Endothelial cell of umbilical vein (primary cell): ENCODE measurements at regions not wholly inside any gene's neighbourhood (a gene's known extent, or its start where the extent isn't known, plus 50 kb on each side); places are given as distances from the start of the nearest gene placed in this dataset.

Source experiments
- BruUV-seq: library from RNA; stranded (reverse); fragments of 400-500 nt; replicated peaks from 2 replicates; lab custom pipeline; 2021; lab: Mats Ljungman, UMichigan
- CTCF ChIA-PET: fragments of 300-600, 350-600 bp; sonication (Branson Sonifier 250); formaldehyde crosslinking; loops from one replicate; lab custom pipeline; 2021; ENCODE audit warnings: antibody characterized with exemption, inconsistent platforms; lab: Charles Lee
- POLR2A ChIA-PET: fragments of 300-600, 350-600 bp; sonication (Branson Sonifier 250); formaldehyde crosslinking; loops from one replicate; lab custom pipeline; 2021; ENCODE audit warnings: antibody characterized with exemption, inconsistent platforms; lab: Charles Lee
- DNase-seq: peaks from one replicate; pipeline ENCODE4 v3.0.0-alpha.2; 2011; ENCODE audit warnings: low read depth, low spot score
- FAIRE-seq: peaks from 2 replicates; lab custom pipeline; 2011; peaks lifted over from hg19 to GRCh38; lab: Jason Lieb, UNC
- H2AFZ ChIP-seq: 2 replicates; pipeline ENCODE4 v1.6.0; 2012; ENCODE audit warnings: low read depth, low read length, control low read depth, inconsistent platforms
- H3K27ac ChIP-seq: 2 replicates; pipeline ENCODE4 v1.5.1; 2011; ENCODE audit warnings: low read depth, mild to moderate bottlenecking, control low read depth, low read length, moderate library complexity; ENCODE audit not compliant: insufficient read depth
- H3K27me3 ChIP-seq, 2 experiments: 2 replicates each; pipeline versions ENCODE4 v1.6.0 to v1.6.1; 2011; ENCODE audit warnings: low read length in 2 of 2, mixed read lengths in 1 of 2; ENCODE audit not compliant: control insufficient read depth in 2 of 2, insufficient read depth in 2 of 2
- H3K36me3 ChIP-seq, 2 experiments: 2 replicates in 1 of 2; 3 replicates in 1 of 2; pipeline ENCODE4 v1.5.1; 2011; ENCODE audit warnings: low read length in 2 of 2, mild to moderate bottlenecking in 1 of 2, moderate library complexity in 1 of 2; ENCODE audit not compliant: control insufficient read depth in 2 of 2, insufficient read depth in 2 of 2; ENCODE audit errors: extremely low read depth in 1 of 2
- H3K4me1 ChIP-seq: 3 replicates; pipeline ENCODE4 v1.5.1; 2011; ENCODE audit warnings: mild to moderate bottlenecking, low read length; ENCODE audit not compliant: control insufficient read depth, insufficient read depth; ENCODE audit errors: extremely low read depth
- H3K4me2 ChIP-seq: 2 replicates; pipeline ENCODE4 v1.6.1; 2011; ENCODE audit warnings: low read length, control low read depth, mixed read lengths; ENCODE audit not compliant: insufficient read depth
- H3K4me3 ChIP-seq, 3 experiments: fragments of 200-600 bp in 1 of 3; sonication (generic), shearing (Covaris generic) in 1 of 3; replicated peaks in 1 of 3; 2 replicates each; pipeline ENCODE4 v1.5.1; 2011 to 2016; ENCODE audit warnings: control low read depth in 3 of 3, low read length in 3 of 3, mild to moderate bottlenecking in 2 of 3, inconsistent platforms in 1 of 3, low read depth in 1 of 3, moderate library complexity in 1 of 3; ENCODE audit not compliant: insufficient read depth in 1 of 3
- H3K79me2 ChIP-seq: 2 replicates; pipeline ENCODE4 v1.6.0; 2012; ENCODE audit warnings: low read length, inconsistent platforms; ENCODE audit not compliant: control insufficient read depth, insufficient read depth
- H3K9ac ChIP-seq: replicated peaks from 2 replicates; pipeline ENCODE3; 2011; ENCODE audit warnings: low read length, control low read depth; ENCODE audit not compliant: insufficient read depth; ENCODE audit errors: extremely low read depth
- H3K9me1 ChIP-seq: replicated peaks from 3 replicates; pipeline ENCODE4 v1.6.0; 2011; ENCODE audit warnings: mild to moderate bottlenecking, low read length; ENCODE audit not compliant: control insufficient read depth, insufficient read depth; ENCODE audit errors: extremely low read depth
- H3K9me3 ChIP-seq: replicated peaks from 2 replicates; pipeline ENCODE4 v1.5.1; 2012; ENCODE audit warnings: low read length, inconsistent platforms; ENCODE audit not compliant: control insufficient read depth, insufficient read depth
- H4K20me1 ChIP-seq: replicated peaks from 2 replicates; pipeline ENCODE3; 2011; ENCODE audit warnings: mild to moderate bottlenecking, low read length; ENCODE audit not compliant: control insufficient read depth, insufficient read depth; ENCODE audit errors: extremely low read depth
- CTCF ChIP-seq, 2 donors: IDR thresholded peaks; 1 replicate in 1 of 2; 2 replicates in 1 of 2; pipeline ENCODE4 v1.5.1; 2011; ENCODE audit warnings: low read length in 2 of 2, mild to moderate bottlenecking in 2 of 2, moderate library complexity in 2 of 2, control low read depth in 1 of 2, inconsistent platforms in 1 of 2, low read depth in 1 of 2; ENCODE audit not compliant: insufficient read depth in 1 of 2; ENCODE audit errors: extremely low read depth in 1 of 2
- EZH2 ChIP-seq: IDR thresholded peaks from 2 replicates; pipeline ENCODE4 v1.6.1; 2012; ENCODE audit warnings: borderline replicate concordance, low read depth, mild to moderate bottlenecking, moderate library complexity, low read length, inconsistent platforms; ENCODE audit not compliant: severe bottlenecking
- FOS ChIP-seq: IDR thresholded peaks from 2 replicates; pipeline ENCODE4 v1.6.1; 2011; ENCODE audit warnings: mild to moderate bottlenecking, low read length, moderate library complexity, borderline replicate concordance; ENCODE audit not compliant: insufficient read depth
- GATA2 ChIP-seq: IDR thresholded peaks from 2 replicates; pipeline ENCODE4 v1.7.0; 2011; ENCODE audit warnings: low read depth, mild to moderate bottlenecking, moderate library complexity, mixed read lengths, low read length; ENCODE audit not compliant: insufficient read length, insufficient read depth
- JUN ChIP-seq: IDR thresholded peaks from 2 replicates; pipeline ENCODE4 v1.6.1; 2011; ENCODE audit warnings: borderline replicate concordance, low read depth; ENCODE audit not compliant: insufficient read length, insufficient read depth
- MAX ChIP-seq: IDR thresholded peaks from 2 replicates; pipeline ENCODE4 v1.6.1; 2011; ENCODE audit not compliant: insufficient read depth, insufficient read length
- MYC ChIP-seq: IDR thresholded peaks from one replicate; pipeline ENCODE4 v1.6.1; 2011; ENCODE audit warnings: mild to moderate bottlenecking, low read depth, low read length
- POLR2A ChIP-seq: IDR thresholded peaks from 2 replicates; pipeline ENCODE4 v1.6.1; 2012; ENCODE audit warnings: low read depth, mild to moderate bottlenecking, control low read depth, low read length
- POLR2AphosphoS5 ChIP-seq: IDR thresholded peaks from 2 replicates; pipeline ENCODE4 v1.6.1; 2012; ENCODE audit warnings: low read depth, mild to moderate bottlenecking, control low read depth, low read length, moderate library complexity; ENCODE audit not compliant: insufficient read depth
- dilution Hi-C: fragments of 300-500 bp; cut with MboI; formaldehyde crosslinking; loops from one replicate; pipeline ENCODE4 v1.15.0; 2019; ENCODE audit warnings: low sequenced_read_pairs; ENCODE audit not compliant: extremely low pct_ligation_motif_present
- intact Hi-C: fragments of 100-400 bp; cut with micrococcal nuclease; formaldehyde crosslinking; loops from one replicate; pipeline ENCODE4 v1.10.0; 2022

- Histone ChIP-seq H3K27me3 (no peaks in the 10 kb centered on the region), H3K9me1 (no peaks in the 10 kb centered on the region), H3K4me2 (peak overlapping the region; percentile 19), H3K27ac (peak overlapping the region; percentile 16), H3K4me3 (no peak overlapping the region), H3K36me3 (no peaks in the 10 kb centered on the region), H3K9ac (no peak overlapping the region), H3K79me2 (no peaks in the 10 kb centered on the region), H3K4me1 (peaks cover 17% of the 10 kb centered on the region), H2AFZ (peak overlapping the region; percentile 5), H4K20me1 (no peaks in the 10 kb centered on the region), H3K9me3 (no peaks in the 10 kb centered on the region)
- FAIRE-seq: peak; percentile 81
- BruUV-seq: no TSS peak
- dilution Hi-C loops (loop anchor here (25.0 kb wide), 1 partner anchor 700 kb away; no protein-coding TSS in a partner anchor), intact Hi-C loops (no loop called here)
- DNase-seq: peak; percentile 84
- ChIA-PET POLR2A (no interaction called here), CTCF (interaction anchor here (0.6 to 6.1 kb wide), 8 partner anchors 8 to 255 kb away, joined by 3 to 93 read pairs (median 4); partner anchors contain the start of gene FAM50B)
- TF ChIP-seq MYC (no peak), EZH2 (no peak), FOS (peak; percentile 25), MAX (no peak), JUN (no peak), POLR2AphosphoS5 (peak; percentile 35), GATA2 (peak; percentile 40), POLR2A (no peak), CTCF (IDR thresholded peaks at IDR 0.05; ENCODE audit: extremely low read depth in 1 of 2, insufficient read depth in 1 of 2, low read depth in 1 of 2, low read length in 2 of 2) (no peak)
Observed at GRCh38 chr6:3987053-3987452, 91.9 kb downstream of the FAM217A start.
